Stomach (tissue), 4 donors: ENCODE measurements at regions not wholly inside any gene's neighbourhood (a gene's known extent, or its start where the extent isn't known, plus 50 kb on each side); places are given as distances from the start of the nearest gene placed in this dataset.

Source experiments
- CTCF ChIP-seq, 7 experiments: fragments of 450-650 bp in 4 of 7; fragments of 200-600 bp in 3 of 7; sonication (generic) in 3 of 7; IDR thresholded peaks; one replicate each; pipeline ENCODE4 v1.5.1; 2016 to 2019; ENCODE audit warnings: antibody characterized with exemption in 7 of 7, control low read depth in 2 of 7, mild to moderate bottlenecking in 1 of 7
- EP300 ChIP-seq: sonication (generic); formaldehyde crosslinking; IDR thresholded peaks from one replicate; pipeline ENCODE4 v1.6.1; 2017; ENCODE audit warnings: antibody characterized with exemption
- POLR2A ChIP-seq, 4 donors: fragments of 450-650 bp; IDR thresholded peaks; one replicate each; pipeline ENCODE4 v1.6.1; 2016; ENCODE audit warnings: antibody characterized with exemption in 4 of 4, control low read depth in 2 of 4, mild to moderate bottlenecking in 1 of 4, moderate library complexity in 1 of 4
- POLR2AphosphoS5 ChIP-seq, 3 donors: sonication (generic); formaldehyde crosslinking; IDR thresholded peaks; one replicate each; pipeline ENCODE4 v1.6.1; 2016; ENCODE audit warnings: antibody characterized with exemption in 3 of 3

GRCh38 chr13:73870036-73870741 is 264.0 kb downstream of the KLF12 start:
- TF ChIP-seq CTCF (IDR thresholded peaks at IDR 0.05) (no peak), POLR2A (IDR thresholded peaks at IDR 0.05) (no peak), EP300 (no peak), POLR2AphosphoS5 (IDR thresholded peaks at IDR 0.05) (no peak)
